HK-2 (cell line): ENCODE measurements at regions not wholly inside any gene's neighbourhood (a gene's known extent, or its start where the extent isn't known, plus 50 kb on each side); places are given as distances from the start of the nearest gene placed in this dataset.

Experiments
- DNase-seq: peaks from one replicate; pipeline ENCODE4 v3.0.0-alpha.2; 2018; ENCODE audit not compliant: unreplicated experiment

DNA sequence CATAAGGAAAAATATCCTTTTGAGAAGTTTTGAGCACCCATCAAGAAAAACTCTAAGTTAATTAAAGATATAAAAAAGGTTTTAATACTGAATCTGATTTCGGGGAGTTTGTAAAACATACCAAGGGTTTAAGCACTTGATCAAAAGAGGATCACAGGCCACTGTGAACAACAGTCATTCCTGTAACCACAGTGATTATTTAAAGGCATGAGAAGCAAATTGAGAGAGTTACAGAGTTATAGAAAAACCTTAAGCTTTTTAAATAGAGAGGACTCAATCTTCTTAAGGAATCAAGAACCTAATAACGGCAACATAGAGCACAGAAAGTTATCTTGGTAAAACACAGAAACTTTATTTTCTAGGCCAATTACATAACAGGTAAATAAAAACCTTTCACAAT lies 831.6 kb downstream of the C6orf118 start:
- DNase-seq = no peak

DNA sequence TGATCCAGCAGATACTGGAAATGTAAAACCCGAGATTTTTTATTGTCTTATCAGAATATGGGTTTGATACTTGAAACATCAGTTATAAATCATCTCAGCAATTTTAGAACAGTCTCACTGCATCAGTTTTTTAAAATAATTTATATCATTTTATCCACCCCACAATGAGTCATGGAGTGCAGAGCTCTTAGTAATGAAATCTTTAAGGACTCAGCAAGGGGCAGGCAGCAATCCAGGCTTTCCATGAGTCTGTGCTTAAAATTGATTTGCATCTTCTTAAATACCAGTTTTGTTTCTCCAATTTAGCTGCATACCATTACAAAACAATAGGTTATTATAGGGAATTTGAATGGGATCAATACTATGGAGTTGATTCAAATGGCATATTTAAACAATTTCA lies 832.3 kb downstream of the C6orf118 start:
- no peak for DNase-seq

DNA sequence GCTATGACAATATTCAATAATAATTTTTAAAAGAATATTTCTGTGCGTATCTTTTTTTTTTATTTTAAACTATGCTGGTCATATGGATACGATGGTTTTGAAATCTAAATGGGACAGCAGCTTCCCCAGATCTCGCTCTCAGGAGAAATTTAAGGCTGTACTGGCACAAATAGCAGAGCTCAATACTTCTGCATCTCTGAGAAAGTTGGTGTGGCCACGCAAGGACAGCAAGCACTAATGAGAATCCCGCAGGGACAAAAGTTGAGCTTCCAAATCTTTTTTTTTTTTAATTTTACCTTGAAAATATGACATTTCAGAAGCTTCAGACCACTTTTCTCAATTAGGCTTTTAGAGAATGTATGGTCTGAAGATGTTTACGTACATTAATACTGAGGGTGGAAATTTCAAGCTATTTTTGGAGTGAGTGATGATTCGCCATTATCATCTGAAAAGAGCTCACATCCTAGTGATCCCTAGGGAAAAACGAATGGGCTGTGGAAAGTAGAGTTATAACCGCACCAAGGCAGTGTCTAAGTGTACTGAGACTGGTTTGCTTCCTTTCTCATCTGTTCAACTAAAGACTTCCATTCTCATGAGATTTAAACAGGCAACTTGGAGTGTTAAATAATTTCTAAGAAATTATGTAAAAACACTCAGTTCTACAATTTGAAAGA lies 840.0 kb downstream of the C6orf118 start:
- DNase-seq = no peak

DNA sequence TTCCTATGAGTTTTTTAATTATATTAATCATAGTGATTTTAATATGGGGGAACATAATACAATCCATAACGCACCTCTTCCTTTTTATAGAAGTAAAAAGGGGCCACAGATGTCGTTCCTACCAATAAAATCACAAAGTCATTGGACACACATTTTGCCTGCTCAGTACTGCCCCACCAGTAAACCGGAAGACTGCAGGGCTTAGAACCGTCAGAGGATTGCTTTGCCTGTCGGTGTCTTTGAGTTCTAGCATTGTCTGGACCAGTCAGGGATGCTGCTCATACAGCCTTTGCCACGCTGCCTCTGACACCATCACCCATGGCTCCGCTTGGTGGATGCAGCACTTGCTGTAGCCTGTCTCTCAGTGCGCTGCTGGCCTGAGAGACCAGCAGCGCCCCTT lies 853.6 kb downstream of the C6orf118 start:
- DNase-seq = no peak

DNA sequence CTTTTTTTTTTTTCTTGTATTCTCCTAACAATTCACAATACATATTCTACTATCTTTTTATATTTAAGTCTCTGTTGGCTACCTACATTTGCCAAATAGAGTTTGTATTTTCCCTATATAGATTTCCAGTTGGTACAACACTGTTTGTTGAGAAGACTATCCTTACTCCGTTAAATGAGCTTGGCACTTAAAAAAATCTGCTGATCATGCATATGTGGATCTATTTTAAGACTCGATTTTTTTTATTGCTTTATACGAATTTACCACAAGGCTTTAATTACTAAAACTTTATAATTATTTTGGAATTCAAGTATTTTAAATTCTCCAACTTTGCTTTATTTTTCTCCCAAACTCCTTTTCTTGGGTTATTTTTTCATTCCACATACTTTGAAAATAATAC lies 855.6 kb downstream of the C6orf118 start:
- DNase-seq = no peak

DNA sequence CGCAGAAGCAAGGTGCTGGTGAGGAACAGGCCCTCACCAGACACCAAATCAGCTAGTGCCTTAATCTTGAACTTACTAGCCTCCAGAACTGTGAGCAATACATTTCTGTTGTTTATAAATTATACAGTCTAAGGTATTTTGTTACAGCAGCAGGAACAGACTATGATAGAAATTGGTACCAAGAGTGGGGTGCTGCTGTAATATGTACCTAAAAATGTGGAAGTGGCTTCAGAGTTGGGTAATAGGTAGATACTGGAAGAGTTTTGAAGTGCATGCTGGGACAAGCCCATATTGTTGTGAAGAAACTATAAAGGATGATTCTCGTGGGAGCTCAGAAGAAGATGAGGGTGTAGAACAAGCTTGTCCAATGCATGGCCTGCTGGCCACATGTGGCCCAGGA lies 866.8 kb downstream of the C6orf118 start:
- DNase-seq = no peak

DNA sequence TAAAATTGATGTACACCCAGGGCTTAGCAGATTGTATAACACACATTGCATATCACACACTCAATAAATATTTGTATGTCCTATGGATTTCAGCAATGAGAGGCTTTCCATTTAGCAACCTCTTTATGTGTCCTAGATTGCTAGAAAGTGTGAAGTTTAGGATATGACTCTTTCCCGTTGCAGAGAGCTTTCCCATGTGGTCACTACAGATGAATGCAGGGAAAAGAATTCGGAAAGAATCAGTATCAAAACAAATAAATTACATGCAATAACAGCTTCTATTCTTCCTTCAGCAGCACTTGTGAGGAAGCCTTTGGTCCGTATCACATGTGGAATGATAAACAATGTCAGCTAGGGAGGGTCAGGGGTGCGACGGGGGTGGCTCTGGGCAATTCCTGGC lies 870.1 kb downstream of the C6orf118 start:
- DNase-seq = no peak

DNA sequence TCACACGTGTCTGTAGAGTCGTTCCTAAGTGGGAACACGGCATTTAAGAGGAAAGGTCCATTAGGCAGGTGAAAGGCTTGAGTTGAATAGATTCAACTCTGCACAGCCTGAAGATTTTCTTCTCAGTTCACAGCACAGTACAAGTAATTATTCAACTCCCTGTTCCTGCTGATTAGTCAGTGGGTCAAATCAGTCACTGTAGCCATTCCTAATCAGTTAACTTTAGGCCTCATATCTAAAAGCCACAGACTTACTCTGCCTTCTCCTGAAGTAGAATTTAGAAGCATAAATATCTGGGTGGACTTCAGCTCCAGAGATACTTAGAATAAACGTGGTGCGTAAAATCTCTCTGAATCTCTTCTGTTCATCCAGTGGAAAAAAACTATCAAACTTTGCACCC lies 872.4 kb downstream of the C6orf118 start:
- no peak for DNase-seq

DNA sequence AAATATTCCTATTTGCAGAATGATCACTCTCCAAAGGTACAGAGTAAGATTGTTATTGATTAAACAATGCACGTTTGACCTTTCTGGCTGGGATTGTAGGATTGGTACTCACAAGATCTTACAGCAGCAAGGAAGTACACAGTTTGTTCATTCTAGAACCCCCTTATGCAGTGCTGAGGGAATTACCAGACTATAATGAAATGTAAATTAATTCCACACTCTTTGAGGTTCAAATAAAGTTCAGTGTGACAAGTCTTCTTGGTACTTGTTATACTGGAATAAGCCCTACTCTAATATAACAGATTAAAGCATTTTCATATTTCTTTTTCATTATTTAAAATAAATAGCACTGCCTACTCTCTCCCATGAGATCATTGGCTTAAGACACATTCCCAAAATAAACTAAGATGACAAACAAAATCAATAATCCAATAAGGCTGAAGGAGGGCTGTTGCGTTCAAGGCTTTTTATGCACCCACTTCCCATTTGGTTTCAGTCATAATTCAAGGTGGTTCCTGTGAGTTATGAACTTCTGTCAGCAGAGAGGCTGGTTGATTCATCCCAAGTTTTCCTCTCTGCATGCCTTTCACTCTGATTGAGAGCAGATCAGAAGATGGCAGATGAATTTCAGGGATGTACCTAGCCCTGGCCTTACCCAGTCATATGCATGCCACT lies 881.5 kb downstream of the C6orf118 start:
- no peak for DNase-seq

DNA sequence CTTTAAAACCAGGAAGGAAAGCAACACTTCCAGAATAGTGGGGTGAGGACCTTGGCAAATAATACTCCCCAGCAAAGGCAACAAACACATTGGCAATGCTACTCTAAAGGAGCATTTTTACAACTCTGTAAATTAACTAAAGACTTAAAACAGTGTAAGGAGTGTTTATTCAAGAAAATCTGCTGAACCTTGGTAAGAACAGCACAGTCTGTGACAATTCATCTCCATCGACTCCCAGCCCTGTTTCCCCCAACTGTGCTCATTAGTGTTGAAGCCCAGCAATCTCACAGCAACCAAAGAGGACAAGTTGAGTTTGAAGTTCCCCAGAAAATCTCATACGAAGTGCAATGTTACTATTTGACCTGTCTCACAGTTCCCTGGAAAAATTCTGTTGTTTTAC lies 884.9 kb downstream of the C6orf118 start:
- no peak for DNase-seq

DNA sequence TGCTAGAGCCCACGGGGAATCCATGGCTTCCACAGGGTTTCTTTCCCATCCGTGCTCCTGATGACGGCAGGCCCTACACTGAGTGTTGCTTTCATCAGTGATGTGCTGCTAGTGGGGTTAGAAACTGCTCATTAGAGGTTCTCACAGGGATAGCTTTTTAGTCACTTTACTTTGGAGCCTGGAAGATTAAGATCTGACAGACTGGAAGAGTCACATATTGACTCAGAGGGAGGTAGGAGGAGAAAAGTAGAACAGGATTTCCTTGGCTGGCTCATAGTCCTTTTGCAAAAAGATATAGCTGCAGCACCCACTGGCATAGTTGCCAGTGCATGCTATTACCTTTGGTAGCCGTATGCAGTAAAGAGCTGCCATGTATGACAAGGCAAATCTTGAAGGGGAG lies 890.3 kb downstream of the C6orf118 start:
- no peak for DNase-seq

DNA sequence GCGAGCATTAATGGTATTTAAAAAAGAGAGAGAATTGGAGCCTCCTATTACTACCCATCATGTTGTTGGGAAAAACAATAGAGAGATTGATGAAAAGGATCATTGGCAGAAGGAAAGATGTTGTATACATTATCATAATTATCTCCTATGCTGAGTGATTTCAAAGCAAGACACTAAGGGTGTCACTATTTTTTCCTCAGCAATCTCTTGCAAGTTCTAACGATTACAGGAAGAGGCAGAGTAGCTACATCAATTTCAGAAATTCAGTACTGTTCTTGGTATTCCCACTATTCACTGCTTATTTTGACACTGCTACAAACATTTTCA lies 891.2 kb downstream of the C6orf118 start:
- no peak for DNase-seq

DNA sequence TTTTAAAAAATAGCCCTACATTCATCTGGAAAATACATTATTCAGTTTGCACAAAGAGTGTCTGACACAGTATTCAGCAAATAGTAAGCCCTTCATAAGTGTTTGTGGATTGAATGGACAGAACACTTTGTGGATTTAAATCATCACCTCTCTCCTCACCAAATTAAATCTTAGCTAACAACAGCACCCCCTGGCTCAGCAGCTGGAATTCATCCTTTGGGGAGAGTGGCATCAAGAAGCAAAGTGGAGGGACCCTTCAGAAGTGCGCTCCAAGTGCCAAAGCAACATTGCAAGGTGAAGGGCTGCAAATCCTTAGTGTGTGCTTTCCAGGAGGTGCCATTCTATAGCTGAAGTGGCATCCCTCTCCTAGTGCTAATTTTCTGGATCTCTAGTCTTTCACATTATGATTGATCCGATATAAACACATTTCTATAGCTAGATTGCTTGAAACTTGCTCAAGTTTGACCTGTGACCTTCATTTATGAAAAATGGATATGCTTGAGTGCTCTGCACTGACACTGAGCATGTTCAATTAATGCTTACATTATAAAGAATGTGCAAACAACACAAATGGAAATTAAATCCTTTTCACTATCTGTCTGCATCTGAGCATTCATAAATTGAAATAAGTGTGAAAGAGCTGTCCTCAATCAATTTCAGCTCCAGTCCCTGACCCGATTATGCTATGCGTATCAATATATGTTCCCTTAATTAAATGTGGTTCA lies 891.7 kb downstream of the C6orf118 start:
- no peak for DNase-seq

DNA sequence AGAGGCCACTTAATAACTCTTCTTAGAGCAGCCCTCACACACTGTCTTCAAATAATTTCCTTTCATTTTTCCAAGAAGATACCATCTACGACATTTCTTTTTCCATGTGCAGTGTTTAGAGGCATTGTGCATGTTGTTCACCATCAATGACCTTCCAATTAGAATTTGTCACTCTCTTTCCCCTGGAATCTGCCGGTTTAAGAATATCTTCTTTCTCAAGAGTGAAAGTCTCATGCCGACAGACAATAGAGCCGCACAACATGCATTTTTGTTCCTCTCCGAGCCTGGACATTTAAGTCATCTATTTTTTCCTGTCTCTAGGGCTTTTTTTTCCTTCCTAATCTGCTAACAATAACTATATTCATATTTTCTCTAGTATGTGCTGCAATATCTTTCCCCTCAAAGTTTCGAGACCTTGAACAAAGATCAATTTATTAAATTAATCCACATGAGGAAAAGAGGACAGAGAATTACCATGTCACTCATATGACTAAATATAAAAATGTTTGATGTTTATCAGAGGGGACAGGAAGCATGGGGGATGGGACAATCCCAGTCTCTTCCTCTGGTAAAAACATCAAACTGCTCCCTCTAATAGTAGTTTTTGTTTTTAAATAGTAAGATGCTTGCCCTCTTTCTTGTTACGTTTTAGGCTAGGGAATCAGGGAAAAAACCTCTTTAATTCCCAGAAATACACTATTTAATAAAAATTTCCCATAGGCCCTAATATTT lies 893.4 kb downstream of the C6orf118 start:
- DNase-seq = no peak

DNA sequence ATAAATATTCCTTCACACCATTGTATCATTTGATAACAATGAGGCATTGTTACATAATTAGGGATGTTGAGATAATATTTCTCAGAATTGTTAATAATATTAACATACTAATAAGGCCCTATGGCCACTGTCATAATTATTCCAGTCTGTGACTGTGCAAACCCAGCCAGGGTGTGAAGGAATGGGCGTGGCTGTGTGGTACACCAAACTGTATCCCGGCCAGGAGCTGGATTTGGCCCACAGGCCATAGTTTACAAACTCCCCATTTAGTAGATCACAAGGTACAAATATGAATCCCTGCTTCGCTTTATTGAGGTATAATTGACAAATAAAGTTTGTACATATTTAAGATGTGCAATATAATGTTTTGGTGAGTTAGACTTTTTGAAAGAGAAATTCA lies 894.7 kb downstream of the C6orf118 start:
- DNase-seq = no peak

DNA sequence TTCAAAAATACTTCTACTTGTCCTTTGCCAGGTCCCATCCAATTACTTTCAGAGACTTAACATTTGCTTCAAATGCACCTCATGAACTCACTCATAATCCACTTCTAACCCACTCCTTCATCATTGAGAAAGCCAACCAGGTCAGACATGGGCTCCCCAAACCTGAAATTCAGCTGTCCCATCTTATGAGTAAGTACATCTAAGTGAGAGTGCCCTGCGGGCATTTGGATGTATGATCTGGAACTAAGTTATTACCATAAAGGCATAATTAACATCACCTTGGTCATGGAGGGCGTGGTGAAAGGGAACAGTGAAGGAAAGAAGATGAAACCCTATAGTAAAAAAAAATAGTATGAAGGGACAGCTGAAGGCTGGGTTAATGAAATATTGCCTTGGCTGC lies 896.8 kb downstream of the C6orf118 start:
- no peak for DNase-seq

DNA sequence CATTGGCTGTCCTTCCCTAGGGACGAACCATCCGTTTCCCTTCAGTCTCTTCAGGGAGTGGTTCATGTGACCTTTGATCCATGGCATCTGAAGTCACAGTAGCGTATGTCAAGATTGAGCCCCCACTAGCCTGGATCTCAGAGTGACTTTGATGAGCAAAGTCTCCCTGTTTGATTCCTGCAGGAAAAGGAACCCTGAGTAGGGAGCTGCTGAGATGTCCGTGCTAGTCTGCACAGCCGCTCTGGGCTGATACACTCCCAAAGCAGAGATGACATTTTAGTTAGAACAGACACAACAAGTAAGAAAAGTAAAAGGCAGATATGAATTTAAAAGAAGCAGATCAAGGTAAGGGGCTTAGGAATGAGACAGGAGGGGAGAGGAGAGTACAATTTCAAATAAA lies 899.4 kb downstream of the C6orf118 start:
- no peak for DNase-seq

DNA sequence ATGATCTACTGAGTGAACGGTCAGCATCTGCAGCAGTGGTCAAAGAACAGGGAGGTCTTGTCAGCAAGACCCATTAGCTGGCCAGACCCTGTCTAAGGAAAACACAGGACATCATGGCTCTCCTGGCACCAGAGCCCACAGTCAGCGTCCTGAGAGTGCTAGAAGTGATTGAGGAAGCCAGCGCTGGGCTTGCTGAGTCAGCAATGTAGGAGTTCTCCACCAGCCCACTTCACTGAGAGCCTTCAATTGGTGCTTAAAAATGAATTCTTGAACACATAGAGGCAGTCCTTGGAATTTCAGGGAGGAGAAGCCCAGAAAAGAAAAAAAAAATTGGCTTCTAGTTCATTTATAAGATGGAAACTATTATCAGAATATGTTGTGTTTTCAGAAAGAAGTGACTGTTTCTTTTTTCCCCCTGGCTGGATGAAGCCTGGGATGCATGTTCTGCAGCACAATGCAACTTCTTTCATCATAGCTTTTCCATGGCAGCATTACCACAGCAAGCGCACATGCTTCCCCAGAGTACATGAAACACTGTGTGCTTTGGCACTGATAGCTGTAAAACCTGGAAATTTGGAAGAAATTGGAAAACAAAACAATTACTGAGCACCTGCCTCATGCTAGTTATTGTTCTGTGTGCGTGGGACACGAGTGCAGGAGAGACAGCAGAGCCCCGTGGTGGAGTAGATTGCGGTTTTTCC lies 899.9 kb downstream of the C6orf118 start:
- no peak for DNase-seq

DNA sequence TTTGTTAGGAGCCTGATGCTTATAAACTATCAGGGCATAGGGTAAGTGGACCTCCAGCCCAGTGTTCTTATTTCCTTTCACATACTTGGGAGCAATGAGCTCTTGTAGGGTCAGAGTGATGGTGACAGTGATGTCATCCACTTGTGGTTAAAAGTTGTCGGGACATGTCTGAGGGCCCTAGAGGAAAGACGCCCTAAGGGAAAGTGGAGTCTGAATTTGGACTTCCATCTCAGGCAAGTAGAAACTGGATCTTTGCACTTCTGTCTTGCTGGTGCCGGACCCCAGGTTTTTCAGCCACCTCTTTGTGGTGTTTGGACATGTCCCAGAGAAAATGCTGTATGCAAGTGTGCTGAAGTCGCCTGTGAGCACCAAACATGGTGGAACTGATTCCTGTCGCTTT lies 900.5 kb downstream of the C6orf118 start:
- no peak for DNase-seq

DNA sequence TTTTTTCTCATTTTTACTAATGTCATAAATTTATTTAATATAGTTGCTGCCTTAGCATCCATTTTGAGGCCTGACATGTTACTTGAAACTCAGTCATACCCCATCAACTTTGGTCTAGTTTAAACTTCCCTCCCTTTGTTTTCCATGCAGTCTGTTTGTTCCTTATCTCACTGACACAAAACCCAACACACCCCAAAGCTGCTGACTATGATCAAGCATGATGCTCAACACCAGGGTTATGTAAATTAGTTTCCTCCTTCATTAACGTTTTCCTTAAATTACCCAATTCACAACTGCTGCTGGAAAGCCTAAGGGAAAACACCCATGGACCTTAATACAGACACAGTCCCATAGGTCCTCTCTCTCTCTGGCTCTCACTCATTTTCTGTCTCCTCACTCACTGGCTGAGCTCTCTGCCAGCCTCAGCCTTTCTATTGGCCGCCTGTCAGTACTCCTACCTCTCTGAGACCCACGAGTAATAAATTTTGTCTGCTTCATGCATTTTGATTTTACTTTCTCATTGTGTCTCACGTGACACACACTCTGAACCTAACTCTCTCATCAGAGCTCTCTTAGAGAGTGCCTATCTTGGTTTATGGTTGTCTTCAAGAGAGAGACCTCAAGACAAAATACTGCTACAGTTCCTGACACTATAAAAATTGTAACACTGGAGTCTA lies 904.5 kb downstream of the C6orf118 start:
- DNase-seq = no peak

DNA sequence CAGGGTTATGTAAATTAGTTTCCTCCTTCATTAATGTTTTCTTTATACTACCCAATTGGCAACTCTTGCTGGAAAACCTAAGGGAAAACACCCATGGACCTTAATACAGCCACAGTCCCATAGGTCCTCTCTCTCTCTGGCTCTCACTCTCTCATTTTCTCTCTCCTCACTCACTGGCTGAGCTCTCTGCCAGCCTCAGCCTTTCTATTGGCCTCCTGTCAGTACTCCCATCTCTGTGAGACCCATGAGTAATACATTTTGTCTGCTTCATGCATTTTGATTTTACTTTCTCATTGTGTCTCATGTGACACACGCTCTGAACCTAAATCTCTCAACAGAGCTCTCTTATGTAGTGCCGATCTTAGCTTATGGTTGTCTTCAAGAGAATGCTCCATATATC lies 907.5 kb downstream of the C6orf118 start:
- DNase-seq = no peak

DNA sequence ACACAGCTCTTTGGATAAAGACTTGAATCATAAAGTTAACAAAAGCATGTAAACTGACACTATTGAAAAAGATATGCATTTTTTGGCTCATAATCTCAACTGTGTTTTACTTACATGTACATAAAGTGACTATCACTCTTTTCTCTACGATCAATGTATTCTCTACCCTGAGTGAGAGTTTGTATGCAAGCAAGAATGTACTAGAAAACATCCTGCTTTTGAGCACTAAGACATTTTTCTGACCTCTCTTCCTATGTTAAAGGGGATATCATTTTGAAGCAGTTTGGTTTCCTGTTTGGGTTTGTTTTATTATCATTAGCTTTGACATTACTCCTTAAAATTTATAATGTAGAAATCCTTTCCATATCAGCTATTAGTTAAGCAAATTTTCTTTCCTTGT lies 910.8 kb downstream of the C6orf118 start:
- DNase-seq = no peak
